Fibroblast of lung (primary cell): ENCODE measurements at regions not wholly inside any gene's neighbourhood (a gene's known extent, or its start where the extent isn't known, plus 50 kb on each side); places are given as distances from the start of the nearest gene placed in this dataset.
A peak's percentile ranks its signal among the peaks of the same experiment; 100 is the strongest.

Experiments
- DNase-seq, 2 donors: peaks; one replicate each; pipeline versions ENCODE4 v3.0.0 to v3.0.0-alpha.2; 2010; ENCODE audit warnings: low read depth in 2 of 2
- H2AFZ ChIP-seq: 2 replicates; pipeline ENCODE4 v1.5.1; 2012; ENCODE audit warnings: low read length, control low read depth, inconsistent platforms
- H3K27ac ChIP-seq: 2 replicates; pipeline ENCODE4 v1.5.1; 2011; ENCODE audit warnings: low read length, control low read depth; ENCODE audit not compliant: insufficient read depth
- H3K27me3 ChIP-seq: 2 replicates; pipeline ENCODE4 v1.5.1; 2011; ENCODE audit warnings: mild to moderate bottlenecking, low read length; ENCODE audit not compliant: control insufficient read depth, insufficient read depth
- H3K36me3 ChIP-seq: 2 replicates; pipeline ENCODE4 v1.5.1; 2011; ENCODE audit warnings: low read length; ENCODE audit not compliant: control insufficient read depth, insufficient read depth
- H3K4me1 ChIP-seq: 2 replicates; pipeline ENCODE4 v1.5.1; 2011; ENCODE audit warnings: low read length; ENCODE audit not compliant: control insufficient read depth, insufficient read depth; ENCODE audit errors: extremely low read depth
- H3K4me2 ChIP-seq: 2 replicates; pipeline ENCODE4 v1.5.1; 2011; ENCODE audit warnings: low read length, control low read depth; ENCODE audit not compliant: insufficient read depth; ENCODE audit errors: extremely low read depth
- H3K4me3 ChIP-seq, 4 experiments: fragments of 200-600 bp in 1 of 4; sonication (generic) in 1 of 4; replicated peaks in 1 of 4; 2 replicates each; pipeline ENCODE4 v1.5.1; 2011 to 2016; ENCODE audit warnings: low read length in 4 of 4, low read depth in 3 of 4, mild to moderate bottlenecking in 3 of 4, control low read depth in 2 of 4, inconsistent platforms in 1 of 4, mixed read lengths in 1 of 4; ENCODE audit not compliant: insufficient read depth in 1 of 4; ENCODE audit errors: control extremely low read depth in 1 of 4
- H3K79me2 ChIP-seq: 2 replicates; pipeline ENCODE4 v1.5.1; 2012; ENCODE audit warnings: mild to moderate bottlenecking, low read length, inconsistent platforms; ENCODE audit not compliant: control insufficient read depth, insufficient read depth
- H3K9ac ChIP-seq: 2 replicates; pipeline ENCODE4 v1.5.1; 2011; ENCODE audit warnings: mild to moderate bottlenecking, low read length, control low read depth; ENCODE audit not compliant: insufficient read depth
- H3K9me3 ChIP-seq: 2 replicates; pipeline ENCODE4 v1.5.1; 2012; ENCODE audit warnings: low read depth, low read length; ENCODE audit not compliant: control insufficient read depth, insufficient read depth
- H4K20me1 ChIP-seq: 2 replicates; pipeline ENCODE4 v1.5.1; 2011; ENCODE audit warnings: low read length; ENCODE audit not compliant: control insufficient read depth, insufficient read depth; ENCODE audit errors: extremely low read depth
- CTCF ChIP-seq, 2 donors: IDR thresholded peaks in 1 of 2; conservative IDR thresholded peaks in 1 of 2; 1 replicate in 1 of 2; 2 replicates in 1 of 2; pipeline ENCODE4 v1.5.1; 2011 to 2012; ENCODE audit warnings: low read length in 2 of 2, control low read depth in 1 of 2, inconsistent platforms in 1 of 2, low read depth in 1 of 2, mild to moderate bottlenecking in 1 of 2
- EZH2 ChIP-seq: IDR thresholded peaks from 2 replicates; pipeline ENCODE4 v1.5.1; 2012; ENCODE audit warnings: low read length, control low read depth, mild to moderate bottlenecking; ENCODE audit errors: missing control alignments

- no peak overlapping the region for H2AFZ ChIP-seq
- no peak overlapping the region for H3K9ac ChIP-seq
- DNase-seq: peak in 1 of 2 donors; percentile 73
- TF ChIP-seq CTCF (conservative IDR thresholded peaks at IDR 0.05 in 1 of 2, IDR thresholded peaks at IDR 0.05 in 1 of 2; ENCODE audit: low read depth in 1 of 2, low read length in 2 of 2): no peak
- no peak for TF ChIP-seq EZH2
- H3K36me3 ChIP-seq: no peaks in the 10 kb centered on the region
- H3K27ac ChIP-seq: no peak overlapping the region
- no peaks in the 10 kb centered on the region for H4K20me1 ChIP-seq
- no peak overlapping the region for H3K4me2 ChIP-seq
- H3K4me1 ChIP-seq: no peaks in the 10 kb centered on the region
- no peaks in the 10 kb centered on the region for H3K9me3 ChIP-seq
- H3K27me3 ChIP-seq: no peaks in the 10 kb centered on the region
- no peak overlapping the region for H3K4me3 ChIP-seq
- H3K79me2 ChIP-seq: no peaks in the 10 kb centered on the region
These were observed 100.4 kb downstream of the TTC6 start for GRCh38 chr14:37695866-37696265.

GRCh38 chr14:37697489-37698121 is 102.2 kb downstream of the TTC6 start:
- Histone ChIP-seq H3K4me3 (no peak overlapping the region), H3K9ac (no peak overlapping the region), H3K27me3 (no peaks in the 10 kb centered on the region), H3K4me2 (peak overlapping the region; percentile 51), H3K79me2 (no peaks in the 10 kb centered on the region), H3K36me3 (no peaks in the 10 kb centered on the region), H3K4me1 (no peaks in the 10 kb centered on the region), H3K27ac (no peak overlapping the region), H2AFZ (no peak overlapping the region), H3K9me3 (no peaks in the 10 kb centered on the region), H4K20me1 (no peaks in the 10 kb centered on the region)
- TF ChIP-seq CTCF (conservative IDR thresholded peaks at IDR 0.05 in 1 of 2, IDR thresholded peaks at IDR 0.05 in 1 of 2; ENCODE audit: low read depth in 1 of 2, low read length in 2 of 2): no peak
- TF ChIP-seq EZH2: no peak
- peak; percentile 57 to 90 for DNase-seq

- H3K4me1 ChIP-seq: no peaks in the 10 kb centered on the region
- no peak overlapping the region for H3K4me3 ChIP-seq
- H4K20me1 ChIP-seq: no peaks in the 10 kb centered on the region
- no peaks in the 10 kb centered on the region for H3K9me3 ChIP-seq
- no peak for TF ChIP-seq CTCF (conservative IDR thresholded peaks at IDR 0.05 in 1 of 2, IDR thresholded peaks at IDR 0.05 in 1 of 2; ENCODE audit: low read depth in 1 of 2, low read length in 2 of 2)
- TF ChIP-seq EZH2: no peak
- no peak for DNase-seq
- H3K27me3 ChIP-seq: no peaks in the 10 kb centered on the region
- no peaks in the 10 kb centered on the region for H3K36me3 ChIP-seq
- H2AFZ ChIP-seq: no peak overlapping the region
- no peak overlapping the region for H3K4me2 ChIP-seq
- H3K79me2 ChIP-seq: no peaks in the 10 kb centered on the region
- H3K27ac ChIP-seq: no peak overlapping the region
- no peak overlapping the region for H3K9ac ChIP-seq
These were observed 103.7 kb downstream of the TTC6 start for GRCh38 chr14:37698840-37699777.
